Neural progenitor cell (in vitro differentiated cells): ENCODE measurements at regions not wholly inside any gene's neighbourhood (a gene's known extent, or its start where the extent isn't known, plus 50 kb on each side); places are given as distances from the start of the nearest gene placed in this dataset.

Experiments
- CTCF ChIP-seq: fragments of 200-600 bp; sonication (generic); IDR thresholded peaks from 2 replicates; pipeline ENCODE4 v1.5.1; 2017; ENCODE audit warnings: antibody characterized with exemption, mild to moderate bottlenecking
- EZH2 ChIP-seq: fragments of 200-600 bp; sonication (generic); IDR thresholded peaks from 2 replicates; pipeline ENCODE4 v1.6.1; 2017; ENCODE audit warnings: antibody characterized with exemption, mild to moderate bottlenecking, moderate library complexity
- EZH2phosphoT487 ChIP-seq: fragments of 200-600 bp; sonication (generic); IDR thresholded peaks from 2 replicates; pipeline ENCODE4 v1.6.1; 2017; ENCODE audit warnings: antibody characterized with exemption

DNA sequence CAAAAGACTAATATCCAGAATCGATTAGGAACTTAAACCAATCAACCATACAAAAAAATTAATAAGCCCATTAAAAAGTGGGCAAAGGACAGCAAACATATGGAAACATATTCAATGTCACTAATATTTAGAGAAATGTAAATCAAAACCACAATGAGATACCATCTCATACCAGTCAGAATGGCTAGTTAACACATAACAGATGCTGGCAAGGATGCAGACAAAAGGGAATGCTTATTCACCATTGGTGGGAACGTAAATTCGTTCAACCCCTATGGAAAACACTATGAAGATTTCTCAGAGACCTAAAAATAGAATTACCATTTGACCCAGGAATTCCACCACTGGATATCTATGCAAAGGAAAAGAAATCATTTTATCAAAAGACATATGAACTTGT lies 468.2 kb upstream of the ST6GAL2 start:
- TF ChIP-seq CTCF, result no peak
- no peak for TF ChIP-seq EZH2phosphoT487
- no peak for TF ChIP-seq EZH2
